ENCODE measurements at regions not wholly inside any gene's neighbourhood (a gene's known extent, or its start where the extent isn't known, plus 50 kb on each side); places are given as distances from the start of the nearest gene placed in this dataset.
"Not testable (repeated sequence)": the region's sequence is repeated elsewhere in the genome, so short reads cannot be mapped to it uniquely, and the experiment has no call there.

GRCh38 chr12:5335069-5335468 is 96.8 kb upstream of the NTF3 start:
- WGBS (ENCODE audit: insufficient coverage): 80% methylated on average over 1 of the region's 2 CpGs
- no peak for DNase-seq (ENCODE audit: low read depth in 4 of 6, low spot score in 6 of 6)

DNA sequence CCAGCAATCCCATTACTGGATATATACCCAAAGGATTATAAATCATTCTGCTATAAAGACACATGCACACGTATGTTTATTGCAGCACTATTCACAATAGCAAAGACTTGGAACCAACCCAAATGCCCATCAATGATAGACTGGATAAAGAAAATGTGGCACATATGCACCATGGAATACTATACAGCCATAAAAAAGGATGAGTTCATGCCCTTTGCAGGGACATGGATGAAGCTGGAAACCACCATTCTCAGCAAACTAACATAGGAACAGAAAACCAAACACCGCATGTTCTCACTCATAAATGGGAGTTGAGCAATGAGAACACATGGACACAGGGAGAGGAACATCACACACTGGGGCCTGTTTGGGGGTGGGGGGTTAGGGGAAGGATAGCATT is 90.8 kb upstream of the NTF3 start:
- H3K4me3 ChIP-seq (ENCODE audit: low read depth, low read length); H3K4me1 ChIP-seq (ENCODE audit: control insufficient read depth, insufficient read depth, low read length); H3K9me3 ChIP-seq (ENCODE audit: control insufficient read depth, insufficient read depth, low read length); H3K36me3 ChIP-seq (ENCODE audit: control insufficient read depth, insufficient read depth, low read length); DNase-seq (ENCODE audit: low read depth in 4 of 6, low spot score in 6 of 6); H3K27me3 ChIP-seq (ENCODE audit: control insufficient read depth, insufficient read depth, low read length); H3K27ac ChIP-seq (ENCODE audit: low read depth, low read length): not testable (repeated sequence)
- WGBS (ENCODE audit: insufficient coverage): no CpG with 5 or more reads among the region's 2 CpGs

More at GRCh38 chr12:5335069-5335468, 96.8 kb upstream of the NTF3 start:
- H3K4me3 ChIP-seq (ENCODE audit: low read depth, low read length): no peak overlapping the region
- no peaks in the 10 kb centered on the region for H3K4me1 ChIP-seq (ENCODE audit: control insufficient read depth, insufficient read depth, low read length)
- H3K27me3 ChIP-seq (ENCODE audit: control insufficient read depth, insufficient read depth, low read length): no peaks in the 10 kb centered on the region
- H3K36me3 ChIP-seq (ENCODE audit: control insufficient read depth, insufficient read depth, low read length): no peaks in the 10 kb centered on the region
- H3K27ac ChIP-seq (ENCODE audit: low read depth, low read length): no peak overlapping the region
- no peaks in the 10 kb centered on the region for H3K9me3 ChIP-seq (ENCODE audit: control insufficient read depth, insufficient read depth, low read length)

DNA sequence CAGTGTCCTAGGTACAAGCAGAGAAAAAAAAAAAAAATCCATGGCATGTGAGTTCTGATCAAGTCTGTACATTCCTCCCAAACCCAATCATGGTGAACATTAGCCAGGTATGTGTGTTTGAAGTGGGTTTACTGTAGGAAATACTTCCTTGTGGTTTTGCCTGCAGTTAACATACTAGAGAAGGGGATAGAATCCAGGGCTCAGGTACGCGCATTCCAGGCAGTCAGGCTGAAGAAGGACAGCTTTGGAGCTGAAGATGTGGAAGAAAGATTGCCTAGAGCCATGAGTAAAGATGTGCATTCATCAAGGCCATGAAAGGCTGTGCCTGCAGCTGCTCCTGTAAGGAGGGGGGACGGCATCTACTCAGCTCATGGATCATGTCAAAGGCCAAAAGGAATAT is 88.2 kb upstream of the NTF3 start:
- Histone ChIP-seq H3K27ac (ENCODE audit: low read depth, low read length) (no peak overlapping the region), H3K4me1 (ENCODE audit: control insufficient read depth, insufficient read depth, low read length) (no peaks in the 10 kb centered on the region), H3K27me3 (ENCODE audit: control insufficient read depth, insufficient read depth, low read length) (no peaks in the 10 kb centered on the region), H3K36me3 (ENCODE audit: control insufficient read depth, insufficient read depth, low read length) (no peaks in the 10 kb centered on the region), H3K4me3 (ENCODE audit: low read depth, low read length) (no peak overlapping the region), H3K9me3 (ENCODE audit: control insufficient read depth, insufficient read depth, low read length) (no peaks in the 10 kb centered on the region)
- WGBS (ENCODE audit: insufficient coverage): 83% methylated on average over 3 of the region's 3 CpGs
- DNase-seq (ENCODE audit: low read depth in 4 of 6, low spot score in 6 of 6): no peak

GRCh38 chr12:5344131-5344530 is 87.8 kb upstream of the NTF3 start:
- no peaks in the 10 kb centered on the region for H3K27me3 ChIP-seq (ENCODE audit: control insufficient read depth, insufficient read depth, low read length)
- no peak overlapping the region for H3K4me3 ChIP-seq (ENCODE audit: low read depth, low read length)
- H3K27ac ChIP-seq (ENCODE audit: low read depth, low read length): no peak overlapping the region
- H3K9me3 ChIP-seq (ENCODE audit: control insufficient read depth, insufficient read depth, low read length): no peaks in the 10 kb centered on the region
- DNase-seq (ENCODE audit: low read depth in 4 of 6, low spot score in 6 of 6): no peak
- no peaks in the 10 kb centered on the region for H3K4me1 ChIP-seq (ENCODE audit: control insufficient read depth, insufficient read depth, low read length)
- no peaks in the 10 kb centered on the region for H3K36me3 ChIP-seq (ENCODE audit: control insufficient read depth, insufficient read depth, low read length)
- WGBS (ENCODE audit: insufficient coverage): no CpG with 5 or more reads among the region's 4 CpGs

DNA sequence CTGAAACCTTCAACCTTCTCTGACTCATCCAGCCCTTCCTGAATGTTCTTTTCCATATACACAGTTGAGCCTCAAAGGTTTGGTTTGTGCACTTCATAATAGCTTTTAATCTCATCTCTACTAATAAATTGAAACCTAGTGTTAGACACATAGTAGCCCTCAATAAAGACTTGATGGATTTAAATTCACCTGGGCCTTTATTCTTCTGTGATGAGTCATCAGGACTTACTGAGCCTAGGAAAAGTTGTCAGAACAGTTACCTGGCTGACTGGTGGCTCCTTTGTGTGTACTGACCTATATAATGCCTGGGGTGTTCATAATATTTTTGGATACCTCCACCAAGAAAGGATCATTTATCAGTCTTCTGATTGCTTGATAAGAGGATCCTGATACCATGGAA is 86.4 kb upstream of the NTF3 start:
- Histone ChIP-seq H3K27ac (ENCODE audit: low read depth, low read length) (no peak overlapping the region), H3K36me3 (ENCODE audit: control insufficient read depth, insufficient read depth, low read length) (no peaks in the 10 kb centered on the region), H3K27me3 (ENCODE audit: control insufficient read depth, insufficient read depth, low read length) (no peaks in the 10 kb centered on the region), H3K4me1 (ENCODE audit: control insufficient read depth, insufficient read depth, low read length) (no peaks in the 10 kb centered on the region), H3K9me3 (ENCODE audit: control insufficient read depth, insufficient read depth, low read length) (no peaks in the 10 kb centered on the region), H3K4me3 (ENCODE audit: low read depth, low read length) (no peak overlapping the region)
- no peak for DNase-seq (ENCODE audit: low read depth in 4 of 6, low spot score in 6 of 6)

GRCh38 chr12:5348057-5348456 is 83.9 kb upstream of the NTF3 start:
- DNase-seq (ENCODE audit: low read depth in 4 of 6, low spot score in 6 of 6): no peak
- no peak overlapping the region for H3K27ac ChIP-seq (ENCODE audit: low read depth, low read length)
- 83% methylated on average over 1 of the region's 3 CpGs for WGBS (ENCODE audit: insufficient coverage)
- H3K9me3 ChIP-seq (ENCODE audit: control insufficient read depth, insufficient read depth, low read length): no peaks in the 10 kb centered on the region
- no peaks in the 10 kb centered on the region for H3K36me3 ChIP-seq (ENCODE audit: control insufficient read depth, insufficient read depth, low read length)
- H3K27me3 ChIP-seq (ENCODE audit: control insufficient read depth, insufficient read depth, low read length): no peaks in the 10 kb centered on the region
- no peaks in the 10 kb centered on the region for H3K4me1 ChIP-seq (ENCODE audit: control insufficient read depth, insufficient read depth, low read length)
- no peak overlapping the region for H3K4me3 ChIP-seq (ENCODE audit: low read depth, low read length)

GRCh38 chr12:5348491-5348890 is 83.4 kb upstream of the NTF3 start:
- 67% methylated on average over 1 of the region's 4 CpGs for WGBS (ENCODE audit: insufficient coverage)
- no peaks in the 10 kb centered on the region for H3K4me1 ChIP-seq (ENCODE audit: control insufficient read depth, insufficient read depth, low read length)

GRCh38 chr12:5364036-5364770 is 67.7 kb upstream of the NTF3 start:
- 82% methylated on average over 3 of the region's 5 CpGs for WGBS (ENCODE audit: insufficient coverage)
- peak in 1 of 6 donors; percentile 37 for DNase-seq (ENCODE audit: low read depth in 4 of 6, low spot score in 6 of 6)
- Histone ChIP-seq H3K4me1 (ENCODE audit: control insufficient read depth, insufficient read depth, low read length) (no peaks in the 10 kb centered on the region), H3K27me3 (ENCODE audit: control insufficient read depth, insufficient read depth, low read length) (no peaks in the 10 kb centered on the region), H3K4me3 (ENCODE audit: low read depth, low read length) (no peak overlapping the region), H3K36me3 (ENCODE audit: control insufficient read depth, insufficient read depth, low read length) (no peaks in the 10 kb centered on the region), H3K27ac (ENCODE audit: low read depth, low read length) (no peak overlapping the region), H3K9me3 (ENCODE audit: control insufficient read depth, insufficient read depth, low read length) (no peaks in the 10 kb centered on the region)

More at GRCh38 chr12:5348491-5348890, 83.4 kb upstream of the NTF3 start:
- Histone ChIP-seq H3K4me3 (ENCODE audit: low read depth, low read length) (no peak overlapping the region), H3K27ac (ENCODE audit: low read depth, low read length) (no peak overlapping the region), H3K9me3 (ENCODE audit: control insufficient read depth, insufficient read depth, low read length) (no peaks in the 10 kb centered on the region), H3K27me3 (ENCODE audit: control insufficient read depth, insufficient read depth, low read length) (no peaks in the 10 kb centered on the region), H3K36me3 (ENCODE audit: control insufficient read depth, insufficient read depth, low read length) (no peaks in the 10 kb centered on the region)
- no peak for DNase-seq (ENCODE audit: low read depth in 4 of 6, low spot score in 6 of 6)

DNA sequence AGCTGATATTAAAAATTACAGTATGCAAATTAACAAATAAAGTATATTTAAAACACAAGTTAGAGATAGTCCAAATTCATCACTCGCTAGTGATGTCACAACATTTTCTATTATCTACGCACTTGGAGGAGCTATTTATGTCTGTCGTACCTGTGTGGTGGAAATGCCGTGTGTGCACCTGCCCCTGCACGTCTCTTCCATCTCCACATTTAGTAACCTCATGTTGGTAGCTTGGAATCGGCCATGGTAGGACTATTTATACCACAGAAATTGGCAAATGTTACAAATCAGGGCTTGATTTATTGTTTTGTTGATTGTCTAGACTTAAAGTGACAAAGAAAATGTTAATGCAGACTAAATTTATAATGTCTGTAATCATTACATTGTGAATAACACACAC is 62.6 kb upstream of the NTF3 start:
- no peaks in the 10 kb centered on the region for H3K27me3 ChIP-seq (ENCODE audit: control insufficient read depth, insufficient read depth, low read length)
- no peaks in the 10 kb centered on the region for H3K36me3 ChIP-seq (ENCODE audit: control insufficient read depth, insufficient read depth, low read length)
- no peak for DNase-seq (ENCODE audit: low read depth in 4 of 6, low spot score in 6 of 6)
- H3K9me3 ChIP-seq (ENCODE audit: control insufficient read depth, insufficient read depth, low read length): no peaks in the 10 kb centered on the region
- H3K27ac ChIP-seq (ENCODE audit: low read depth, low read length): no peak overlapping the region
- whole genome bisulfite sequencing (ENCODE audit: insufficient coverage): no CpG with 5 or more reads among the region's 6 CpGs
- H3K4me3 ChIP-seq (ENCODE audit: low read depth, low read length): no peak overlapping the region
- H3K4me1 ChIP-seq (ENCODE audit: control insufficient read depth, insufficient read depth, low read length): no peaks in the 10 kb centered on the region

- Histone ChIP-seq H3K27ac (ENCODE audit: low read depth, low read length) (no peak overlapping the region), H3K36me3 (ENCODE audit: control insufficient read depth, insufficient read depth, low read length) (no peaks in the 10 kb centered on the region), H3K4me1 (ENCODE audit: control insufficient read depth, insufficient read depth, low read length) (no peaks in the 10 kb centered on the region), H3K27me3 (ENCODE audit: control insufficient read depth, insufficient read depth, low read length) (no peaks in the 10 kb centered on the region), H3K9me3 (ENCODE audit: control insufficient read depth, insufficient read depth, low read length) (no peaks in the 10 kb centered on the region), H3K4me3 (ENCODE audit: low read depth, low read length) (no peak overlapping the region)
- DNase-seq (ENCODE audit: low read depth in 4 of 6, low spot score in 6 of 6): no peak
- 63% methylated on average over 1 of the region's 3 CpGs for WGBS (ENCODE audit: insufficient coverage)
Observed at GRCh38 chr12:5371631-5372030, 60.3 kb upstream of the NTF3 start.
